Stomach (tissue), 4 donors: ENCODE measurements at regions not wholly inside any gene's neighbourhood (a gene's known extent, or its start where the extent isn't known, plus 50 kb on each side); places are given as distances from the start of the nearest gene placed in this dataset.

Experiments
- CTCF ChIP-seq, 7 experiments: fragments of 450-650 bp in 4 of 7; fragments of 200-600 bp in 3 of 7; sonication (generic) in 3 of 7; IDR thresholded peaks; one replicate each; pipeline ENCODE4 v1.5.1; 2016 to 2019; ENCODE audit warnings: antibody characterized with exemption in 7 of 7, control low read depth in 2 of 7, mild to moderate bottlenecking in 1 of 7
- EP300 ChIP-seq: sonication (generic); formaldehyde crosslinking; IDR thresholded peaks from one replicate; pipeline ENCODE4 v1.6.1; 2017; ENCODE audit warnings: antibody characterized with exemption
- POLR2A ChIP-seq, 4 donors: fragments of 450-650 bp; IDR thresholded peaks; one replicate each; pipeline ENCODE4 v1.6.1; 2016; ENCODE audit warnings: antibody characterized with exemption in 4 of 4, control low read depth in 2 of 4, mild to moderate bottlenecking in 1 of 4, moderate library complexity in 1 of 4
- POLR2AphosphoS5 ChIP-seq, 3 donors: sonication (generic); formaldehyde crosslinking; IDR thresholded peaks; one replicate each; pipeline ENCODE4 v1.6.1; 2016; ENCODE audit warnings: antibody characterized with exemption in 3 of 3

- no peak for TF ChIP-seq POLR2A (IDR thresholded peaks at IDR 0.05)
- no peak for TF ChIP-seq CTCF (IDR thresholded peaks at IDR 0.05)
- no peak for TF ChIP-seq EP300
- TF ChIP-seq POLR2AphosphoS5 (IDR thresholded peaks at IDR 0.05) = no peak
These were observed 309.2 kb upstream of the SATB1 start for GRCh38 chr3:18734309-18734708.
